ENCODE measurements at regions not wholly inside any gene's neighbourhood (a gene's known extent, or its start where the extent isn't known, plus 50 kb on each side); places are given as distances from the start of the nearest gene placed in this dataset.

GRCh38 chr1:78787544-78787943 is 137.9 kb downstream of the IFI44 start:
- no peak overlapping the region for H2AFZ ChIP-seq (ENCODE audit: low read depth, low read length)
- POLR2A ChIA-PET: no interaction called here
- no peaks in the 10 kb centered on the region for H3K4me1 ChIP-seq (replicated peaks in 1 of 2; ENCODE audit: control insufficient read depth in 2 of 2, insufficient read depth in 2 of 2, low read length in 2 of 2)
- no peaks in the 10 kb centered on the region for H3K9me3 ChIP-seq (replicated peaks; ENCODE audit: control insufficient read depth, insufficient read depth, low read depth, low read length)
- H3K9me1 ChIP-seq (ENCODE audit: control insufficient read depth, insufficient read depth, low read length): no peaks in the 10 kb centered on the region
- H3K4me2 ChIP-seq (ENCODE audit: insufficient read depth, low read length): no peak overlapping the region
- CTCF ChIA-PET (ENCODE audit: low intra/inter-chr PET ratio): no interaction called here
- H3K4me3 ChIP-seq: no peak overlapping the region
- in situ Hi-C loops (cut with MboI): no loop called here
- H3K36me3 ChIP-seq (ENCODE audit: control insufficient read depth, insufficient read depth, low read length): no peaks in the 10 kb centered on the region
- no peak for FAIRE-seq
- DNase-seq (ENCODE audit: extremely low read depth in 1 of 4, low spot score in 3 of 4): no peak
- H3K27ac ChIP-seq (ENCODE audit: extremely low read depth, low read depth, low read length): no peak overlapping the region
- no peak for ATAC-seq
- H3K79me2 ChIP-seq (ENCODE audit: control insufficient read depth, insufficient read depth, low read length): no peaks in the 10 kb centered on the region
- no peak overlapping the region for H3K9ac ChIP-seq (ENCODE audit: insufficient read depth in 1 of 2, low read depth in 2 of 2, low read length in 2 of 2)
- BruUV-seq (replicated peaks): no TSS peak
- no peaks in the 10 kb centered on the region for H4K20me1 ChIP-seq (replicated peaks; ENCODE audit: control insufficient read depth, insufficient read depth, low read length)
- no peaks in the 10 kb centered on the region for H3K27me3 ChIP-seq (ENCODE audit: control insufficient read depth in 2 of 2, insufficient read depth in 2 of 2, low read length in 2 of 2)
- no peak for TF ChIP-seq ZNF77 (CRISPR knock-in tag; IDR thresholded peaks at IDR 0.05)
- TF ChIP-seq ZNF316 (IDR thresholded peaks at IDR 0.05): 0 out of 2 replicates have a peak, but pooled peaks have one; percentile 16
- WGBS (ENCODE audit: insufficient coverage, low coverage, missing lambda C conversion rate): 3% methylated on average over 2 of the region's 2 CpGs
- intact Hi-C loops (cut with micrococcal nuclease): no loop called here

GRCh38 chr1:78790174-78790573 is 140.5 kb downstream of the IFI44 start:
- ChIA-PET CTCF (ENCODE audit: low intra/inter-chr PET ratio) (no interaction called here), POLR2A (no interaction called here)
- intact Hi-C loops (cut with micrococcal nuclease) (no loop called here), in situ Hi-C loops (cut with MboI) (no loop called here)
- BruUV-seq (replicated peaks): no TSS peak
- Histone ChIP-seq H3K27me3 (ENCODE audit: control insufficient read depth in 2 of 2, insufficient read depth in 2 of 2, low read length in 2 of 2) (no peaks in the 10 kb centered on the region), H3K4me2 (ENCODE audit: insufficient read depth, low read length) (no peak overlapping the region), H3K79me2 (ENCODE audit: control insufficient read depth, insufficient read depth, low read length) (no peaks in the 10 kb centered on the region), H3K4me1 (replicated peaks in 1 of 2; ENCODE audit: control insufficient read depth in 2 of 2, insufficient read depth in 2 of 2, low read length in 2 of 2) (no peaks in the 10 kb centered on the region), H3K9me3 (replicated peaks; ENCODE audit: control insufficient read depth, insufficient read depth, low read depth, low read length) (0 out of 2 replicates have a peak, but pooled peaks cover 2% of the 10 kb centered on the region), H3K4me3 (no peak overlapping the region), H4K20me1 (replicated peaks; ENCODE audit: control insufficient read depth, insufficient read depth, low read length) (no peaks in the 10 kb centered on the region), H3K36me3 (ENCODE audit: control insufficient read depth, insufficient read depth, low read length) (no peaks in the 10 kb centered on the region), H3K9me1 (ENCODE audit: control insufficient read depth, insufficient read depth, low read length) (no peaks in the 10 kb centered on the region), H3K9ac (ENCODE audit: insufficient read depth in 1 of 2, low read depth in 2 of 2, low read length in 2 of 2) (no peak overlapping the region), H2AFZ (ENCODE audit: low read depth, low read length) (no peak overlapping the region), H3K27ac (ENCODE audit: extremely low read depth, low read depth, low read length) (no peak overlapping the region)
- no peak for FAIRE-seq
- DNase-seq (ENCODE audit: extremely low read depth in 1 of 4, low spot score in 3 of 4): no peak
- no peak for TF ChIP-seq WHSC1 (IDR thresholded peaks at IDR 0.05; ENCODE audit: low read length)
- TF ChIP-seq NBN (IDR thresholded peaks at IDR 0.05; ENCODE audit: low read depth): no peak
- no peak for TF ChIP-seq ZNF124 (CRISPR knock-in tag; IDR thresholded peaks at IDR 0.05)
- TF ChIP-seq HDAC6 (IDR thresholded peaks at IDR 0.05; ENCODE audit: low read depth, low read length): no peak
- no peak for TF ChIP-seq XRCC5 (IDR thresholded peaks at IDR 0.05; ENCODE audit: low read depth, low read length)
- no peak for TF ChIP-seq DACH1 (IDR thresholded peaks at IDR 0.05; ENCODE audit: partially characterized antibody)
- TF ChIP-seq ZFPM2 (CRISPR knock-in tag; IDR thresholded peaks at IDR 0.05): no peak
- no peak for TF ChIP-seq CBX3 (IDR thresholded peaks at IDR 0.05; ENCODE audit: borderline replicate concordance in 1 of 2, low read length in 2 of 2)
- TF ChIP-seq, protein P1, sequence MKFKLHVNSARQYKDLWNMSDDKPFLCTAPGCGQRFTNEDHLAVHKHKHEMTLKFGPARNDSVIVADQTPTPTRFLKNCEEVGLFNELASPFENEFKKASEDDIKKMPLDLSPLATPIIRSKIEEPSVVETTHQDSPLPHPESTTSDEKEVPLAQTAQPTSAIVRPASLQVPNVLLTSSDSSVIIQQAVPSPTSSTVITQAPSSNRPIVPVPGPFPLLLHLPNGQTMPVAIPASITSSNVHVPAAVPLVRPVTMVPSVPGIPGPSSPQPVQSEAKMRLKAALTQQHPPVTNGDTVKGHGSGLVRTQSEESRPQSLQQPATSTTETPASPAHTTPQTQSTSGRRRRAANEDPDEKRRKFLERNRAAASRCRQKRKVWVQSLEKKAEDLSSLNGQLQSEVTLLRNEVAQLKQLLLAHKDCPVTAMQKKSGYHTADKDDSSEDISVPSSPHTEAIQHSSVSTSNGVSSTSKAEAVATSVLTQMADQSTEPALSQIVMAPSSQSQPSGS (CRISPR knock-in tag; IDR thresholded peaks at IDR 0.05): no peak
- no peak for TF ChIP-seq NFYB (IDR thresholded peaks at IDR 0.05; ENCODE audit: extremely low read depth, insufficient read length)
- ATAC-seq: no peak
- WGBS (ENCODE audit: insufficient coverage, low coverage, missing lambda C conversion rate): 2% methylated on average over 3 of the region's 3 CpGs
